Muscle layer of colon (tissue), 2 donors: ENCODE measurements at regions not wholly inside any gene's neighbourhood (a gene's known extent, or its start where the extent isn't known, plus 50 kb on each side); places are given as distances from the start of the nearest gene placed in this dataset.

Experiments used
- H3K27ac ChIP-seq: one replicate; pipeline ENCODE4 v1.7.0; 2013; ENCODE audit warnings: low read depth, mild to moderate bottlenecking, low read length, moderate library complexity
- H3K27me3 ChIP-seq, 2 donors: one replicate each; pipeline ENCODE4 v1.7.0; 2013; ENCODE audit warnings: low read length in 2 of 2, mild to moderate bottlenecking in 2 of 2; ENCODE audit not compliant: insufficient read depth in 2 of 2, control insufficient read depth in 1 of 2
- H3K36me3 ChIP-seq: one replicate; pipeline ENCODE4 v1.7.0; 2013; ENCODE audit warnings: mild to moderate bottlenecking, low read length; ENCODE audit not compliant: insufficient read depth
- H3K4me1 ChIP-seq: one replicate; pipeline ENCODE4 v1.7.0; 2013; ENCODE audit warnings: mild to moderate bottlenecking, low read length; ENCODE audit not compliant: insufficient read depth
- H3K4me3 ChIP-seq, 2 donors: one replicate each; pipeline ENCODE4 v1.7.0; 2013; ENCODE audit warnings: low read length in 2 of 2, low read depth in 1 of 2, mild to moderate bottlenecking in 1 of 2, moderate library complexity in 1 of 2
- H3K9ac ChIP-seq: one replicate; pipeline ENCODE4 v1.7.0; 2013; ENCODE audit warnings: low read length
- H3K9me3 ChIP-seq: one replicate; pipeline ENCODE4 v1.7.0; 2013; ENCODE audit warnings: mild to moderate bottlenecking, low read length
- donor health status: abdominal sarcoma.
- donor health status: Adenocarcinoma of cecum.

- Histone ChIP-seq H3K4me3 (no peak overlapping the region), H3K9me3 (no peaks in the 10 kb centered on the region), H3K4me1 (peaks cover 5% of the 10 kb centered on the region), H3K9ac (no peak overlapping the region), H3K36me3 (no peaks in the 10 kb centered on the region), H3K27ac (no peak overlapping the region), H3K27me3 (no peaks in the 10 kb centered on the region)
Measured at GRCh38 chr14:53880761-53881160, 75.9 kb downstream of the BMP4 start.

GRCh38 chr14:53879747-53880146 is 76.9 kb downstream of the BMP4 start:
- no peak overlapping the region for H3K4me3 ChIP-seq
- H3K27me3 ChIP-seq: no peaks in the 10 kb centered on the region

GRCh38 chr14:53879022-53879686 is 77.5 kb downstream of the BMP4 start:
- Histone ChIP-seq H3K4me1 (peaks cover 5% of the 10 kb centered on the region), H3K36me3 (no peaks in the 10 kb centered on the region), H3K9ac (no peak overlapping the region), H3K9me3 (no peaks in the 10 kb centered on the region), H3K27ac (no peak overlapping the region), H3K27me3 (no peaks in the 10 kb centered on the region), H3K4me3 (no peak overlapping the region)

More at GRCh38 chr14:53879747-53880146, 76.9 kb downstream of the BMP4 start:
- Histone ChIP-seq H3K4me1 (peaks cover 5% of the 10 kb centered on the region), H3K9me3 (no peaks in the 10 kb centered on the region), H3K36me3 (no peaks in the 10 kb centered on the region), H3K27ac (no peak overlapping the region), H3K9ac (no peak overlapping the region)

DNA sequence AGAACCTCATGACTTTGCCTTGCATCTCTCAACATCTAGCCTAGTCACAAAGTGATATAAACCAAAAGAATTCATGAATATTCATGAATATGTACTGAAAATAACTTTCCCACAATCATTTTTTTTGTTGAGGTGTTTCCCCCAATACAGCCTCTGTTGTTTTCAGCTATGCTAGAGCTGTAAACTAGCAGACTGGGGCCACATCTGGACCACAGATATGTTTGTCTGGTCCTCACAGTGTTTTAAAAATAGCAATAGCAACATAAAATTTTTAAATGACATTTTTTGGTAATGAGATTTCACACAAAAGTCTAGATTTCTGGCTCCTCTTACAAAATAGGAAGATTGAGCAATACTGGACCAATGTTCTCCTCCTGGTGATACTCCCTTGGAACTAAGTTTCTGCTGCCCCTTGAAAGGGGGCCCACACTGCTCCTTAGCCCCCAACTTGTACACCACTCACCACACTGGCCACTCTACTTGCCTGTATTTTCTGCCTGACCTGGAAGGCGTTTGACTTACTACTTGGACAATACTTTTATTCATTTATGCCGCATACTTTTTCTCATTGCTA is 81.2 kb downstream of the BMP4 start:
- H3K27ac ChIP-seq: no peak overlapping the region
- no peak overlapping the region for H3K9ac ChIP-seq
- H3K27me3 ChIP-seq: no peaks in the 10 kb centered on the region
- no peak overlapping the region for H3K4me3 ChIP-seq
- H3K4me1 ChIP-seq: peaks cover 5% of the 10 kb centered on the region
- H3K36me3 ChIP-seq: no peaks in the 10 kb centered on the region
- no peaks in the 10 kb centered on the region for H3K9me3 ChIP-seq

DNA sequence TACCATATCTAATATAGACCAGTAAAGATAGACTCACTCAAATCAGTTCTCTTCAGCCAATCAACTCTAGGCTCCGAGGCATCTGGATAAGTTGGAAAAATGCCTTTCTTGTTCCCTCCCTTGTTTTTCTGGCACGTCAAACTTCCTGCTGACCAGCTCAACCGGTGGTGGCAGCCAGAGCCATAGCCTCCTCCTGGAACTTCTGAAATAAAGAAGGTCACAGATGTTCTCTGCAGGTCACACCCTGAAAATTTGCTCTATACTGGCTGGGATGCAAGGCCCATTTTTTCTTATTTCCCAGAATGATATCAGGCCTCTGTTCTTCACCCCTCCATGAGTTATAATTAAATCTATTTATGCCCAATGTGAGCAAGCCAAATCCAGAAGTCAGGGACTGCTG is 81.9 kb downstream of the BMP4 start:
- Histone ChIP-seq H3K36me3 (no peaks in the 10 kb centered on the region), H3K27ac (no peak overlapping the region)

DNA sequence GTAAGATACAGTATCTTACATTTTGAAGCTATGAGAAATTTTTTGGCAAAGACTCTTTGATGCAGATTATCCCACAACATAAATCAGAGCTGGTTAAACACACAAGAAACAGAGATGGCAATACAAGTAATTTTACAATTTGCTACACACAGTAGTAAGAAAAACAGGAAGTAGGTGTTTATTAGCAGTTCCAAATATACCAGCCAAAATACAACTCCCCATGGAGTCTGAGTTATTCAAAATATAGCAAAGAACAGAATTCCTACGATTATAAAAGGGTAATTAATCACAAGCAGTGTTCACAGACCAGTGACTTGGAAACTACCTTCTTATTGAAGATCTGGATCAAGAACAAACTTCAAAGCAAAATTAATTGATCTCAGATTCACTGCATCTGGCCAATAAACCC is 83.9 kb downstream of the BMP4 start:
- no peaks in the 10 kb centered on the region for H3K9me3 ChIP-seq
- no peak overlapping the region for H3K4me3 ChIP-seq
- no peaks in the 10 kb centered on the region for H3K36me3 ChIP-seq
- no peak overlapping the region for H3K27ac ChIP-seq
- H3K9ac ChIP-seq: no peak overlapping the region
- peaks cover 5% of the 10 kb centered on the region for H3K4me1 ChIP-seq
- no peaks in the 10 kb centered on the region for H3K27me3 ChIP-seq

More for the DNA sequence above, 81.9 kb downstream of the BMP4 start:
- H3K4me1 ChIP-seq: peaks cover 5% of the 10 kb centered on the region
- no peaks in the 10 kb centered on the region for H3K9me3 ChIP-seq
- H3K27me3 ChIP-seq: no peaks in the 10 kb centered on the region
- no peak overlapping the region for H3K4me3 ChIP-seq
- no peak overlapping the region for H3K9ac ChIP-seq

DNA sequence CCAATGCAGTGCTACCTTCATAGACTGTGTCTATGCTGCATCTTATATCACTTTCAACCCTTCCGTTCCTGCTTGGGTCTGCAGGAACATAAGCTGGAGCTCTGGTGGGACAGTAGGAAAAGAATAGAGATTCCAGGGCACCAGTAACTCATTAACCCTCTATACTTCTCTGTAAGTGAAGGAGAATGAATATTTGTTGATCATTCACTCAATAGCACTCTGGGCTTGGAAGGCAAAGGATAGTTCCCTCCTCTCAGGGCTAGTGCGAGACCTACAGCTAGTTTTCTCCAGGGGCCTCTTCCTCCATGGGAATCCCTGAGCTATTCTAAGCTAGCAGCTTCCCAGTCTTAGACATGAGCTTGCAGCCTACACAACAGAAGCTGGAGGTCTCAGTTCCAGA is 84.7 kb downstream of the BMP4 start:
- Histone ChIP-seq H3K4me1 (peaks cover 5% of the 10 kb centered on the region), H3K27me3 (no peaks in the 10 kb centered on the region), H3K9ac (no peak overlapping the region), H3K4me3 (no peak overlapping the region), H3K9me3 (no peaks in the 10 kb centered on the region), H3K27ac (no peak overlapping the region), H3K36me3 (no peaks in the 10 kb centered on the region)

- no peaks in the 10 kb centered on the region for H3K36me3 ChIP-seq
- no peak overlapping the region for H3K4me3 ChIP-seq
- no peak overlapping the region for H3K9ac ChIP-seq
- H3K9me3 ChIP-seq: no peaks in the 10 kb centered on the region
- no peak overlapping the region for H3K27ac ChIP-seq
- H3K4me1 ChIP-seq: peaks cover 5% of the 10 kb centered on the region
- H3K27me3 ChIP-seq: no peaks in the 10 kb centered on the region
Measured at GRCh38 chr14:53871011-53871410, 85.6 kb downstream of the BMP4 start.

DNA sequence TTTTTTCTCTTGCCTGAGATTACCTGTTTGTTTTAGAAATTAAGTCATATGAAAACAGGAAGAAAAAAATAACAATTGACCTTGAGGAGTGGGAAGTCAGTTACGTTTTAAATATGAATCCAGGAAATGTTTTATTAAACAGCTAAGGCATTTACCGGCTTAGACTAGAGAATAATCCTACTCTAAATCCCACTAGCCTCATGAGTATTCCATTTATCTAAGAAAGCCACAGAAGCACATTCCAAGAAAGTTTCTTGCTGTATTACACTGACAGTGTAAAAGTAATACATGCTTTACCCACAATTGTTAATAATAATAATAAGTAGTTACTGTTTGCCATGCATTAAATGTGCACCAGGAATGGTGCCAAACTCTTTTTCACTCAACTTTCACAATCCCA is 90.9 kb downstream of the BMP4 start:
- Histone ChIP-seq H3K9ac (no peak overlapping the region), H3K4me3 (no peak overlapping the region), H3K27me3 (no peaks in the 10 kb centered on the region)

DNA sequence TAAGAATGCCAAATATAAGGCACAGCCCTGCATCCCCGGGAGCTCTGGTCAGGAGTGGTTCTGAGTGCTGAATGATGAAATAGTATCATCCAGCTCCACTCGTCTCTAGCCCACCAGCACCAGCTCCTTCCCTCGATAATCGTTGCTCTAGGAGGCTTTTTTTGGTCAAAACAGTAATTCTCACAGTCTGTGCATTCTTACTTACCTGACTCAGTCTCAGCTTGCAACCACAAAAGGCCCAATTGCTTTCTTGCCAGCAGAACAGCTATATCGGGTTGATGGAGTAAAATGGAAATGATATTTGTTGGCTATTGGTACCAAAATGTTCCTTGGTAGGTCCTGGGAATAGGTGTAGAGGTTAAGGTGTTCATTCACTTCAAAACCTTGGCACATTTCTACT is 94.8 kb downstream of the BMP4 start:
- Histone ChIP-seq H3K9me3 (no peaks in the 10 kb centered on the region), H3K4me3 (no peak overlapping the region), H3K27me3 (no peaks in the 10 kb centered on the region), H3K36me3 (no peaks in the 10 kb centered on the region), H3K4me1 (no peaks in the 10 kb centered on the region), H3K9ac (no peak overlapping the region), H3K27ac (no peak overlapping the region)

More for the DNA sequence above, 90.9 kb downstream of the BMP4 start:
- Histone ChIP-seq H3K27ac (no peak overlapping the region), H3K36me3 (no peaks in the 10 kb centered on the region), H3K9me3 (no peaks in the 10 kb centered on the region), H3K4me1 (no peaks in the 10 kb centered on the region)

GRCh38 chr14:53858345-53858684 is 98.3 kb downstream of the BMP4 start:
- H3K4me1 ChIP-seq: no peaks in the 10 kb centered on the region
- no peaks in the 10 kb centered on the region for H3K27me3 ChIP-seq
- no peak overlapping the region for H3K27ac ChIP-seq
- no peaks in the 10 kb centered on the region for H3K36me3 ChIP-seq
- no peak overlapping the region for H3K4me3 ChIP-seq
- H3K9ac ChIP-seq: no peak overlapping the region
- no peaks in the 10 kb centered on the region for H3K9me3 ChIP-seq
